MM.1S (cell line): ENCODE measurements at regions not wholly inside any gene's neighbourhood (a gene's known extent, or its start where the extent isn't known, plus 50 kb on each side); places are given as distances from the start of the nearest gene placed in this dataset.
"Not testable (repeated sequence)": the region's sequence is repeated elsewhere in the genome, so short reads cannot be mapped to it uniquely, and the experiment has no call there.

ENCODE experiments used
- DNase-seq: peaks from one replicate; pipeline ENCODE4 v3.0.0-alpha.2; 2015
- H2AFZ ChIP-seq: fragments of 300-600 bp; sonication (generic); 2 replicates; pipeline ENCODE4 v1.6.0; 2016; ENCODE audit warnings: antibody characterized with exemption, low read length
- H3F3A ChIP-seq: fragments of 300-600 bp; sonication (generic); 2 replicates; pipeline ENCODE4 v1.6.1; 2016; ENCODE audit warnings: mild to moderate bottlenecking, antibody characterized with exemption, low read length, moderate library complexity, mixed read lengths; ENCODE audit not compliant: insufficient read depth
- H3K27ac ChIP-seq: fragments of 300-600 bp; sonication (generic); 2 replicates; pipeline ENCODE4 v1.5.1; 2016; ENCODE audit warnings: mild to moderate bottlenecking, low read length
- H3K27me3 ChIP-seq: fragments of 300-600 bp; sonication (generic); replicated peaks from 2 replicates; pipeline ENCODE4 v1.6.0; 2016; ENCODE audit warnings: low read length; ENCODE audit not compliant: insufficient read depth
- H3K36me3 ChIP-seq: fragments of 300-600 bp; sonication (generic); replicated peaks from 2 replicates; pipeline ENCODE4 v1.6.1; 2016; ENCODE audit warnings: mild to moderate bottlenecking, low read length, mixed read lengths; ENCODE audit not compliant: insufficient read depth
- H3K4me1 ChIP-seq: fragments of 300-600 bp; sonication (generic); 2 replicates; pipeline ENCODE4 v1.6.1; 2016; ENCODE audit warnings: low read length, mixed read lengths
- H3K4me2 ChIP-seq: fragments of 300-600 bp; sonication (generic); 2 replicates; pipeline ENCODE4 v1.6.0; 2016; ENCODE audit warnings: low read depth, low read length
- H3K4me3 ChIP-seq: fragments of 300-600 bp; sonication (generic); 2 replicates; pipeline ENCODE4 v1.5.1; 2016; ENCODE audit warnings: low read length, mixed read lengths
- H3K79me2 ChIP-seq: fragments of 300-600 bp; sonication (generic); 2 replicates; pipeline ENCODE4 v1.6.1; 2016; ENCODE audit warnings: mixed run types, low read length, mixed read lengths
- H3K9ac ChIP-seq: fragments of 300-600 bp; sonication (generic); 2 replicates; pipeline ENCODE4 v1.6.1; 2016; ENCODE audit warnings: low read length, mixed read lengths
- H3K9me2 ChIP-seq: fragments of 300-600 bp; sonication (generic); replicated peaks from 2 replicates; pipeline ENCODE4 v1.6.1; 2016; ENCODE audit warnings: mild to moderate bottlenecking, low read length, mixed read lengths; ENCODE audit not compliant: insufficient read depth
- H3K9me3 ChIP-seq: fragments of 300-600 bp; sonication (generic); replicated peaks from 2 replicates; pipeline ENCODE4 v1.6.1; 2016; ENCODE audit warnings: mild to moderate bottlenecking, low read length, mixed read lengths; ENCODE audit not compliant: insufficient read depth
- H4K20me1 ChIP-seq: fragments of 300-600 bp; sonication (generic); 2 replicates; pipeline ENCODE4 v1.6.1; 2016; ENCODE audit warnings: mild to moderate bottlenecking, low read length, moderate library complexity, mixed read lengths; ENCODE audit not compliant: insufficient read depth

DNA sequence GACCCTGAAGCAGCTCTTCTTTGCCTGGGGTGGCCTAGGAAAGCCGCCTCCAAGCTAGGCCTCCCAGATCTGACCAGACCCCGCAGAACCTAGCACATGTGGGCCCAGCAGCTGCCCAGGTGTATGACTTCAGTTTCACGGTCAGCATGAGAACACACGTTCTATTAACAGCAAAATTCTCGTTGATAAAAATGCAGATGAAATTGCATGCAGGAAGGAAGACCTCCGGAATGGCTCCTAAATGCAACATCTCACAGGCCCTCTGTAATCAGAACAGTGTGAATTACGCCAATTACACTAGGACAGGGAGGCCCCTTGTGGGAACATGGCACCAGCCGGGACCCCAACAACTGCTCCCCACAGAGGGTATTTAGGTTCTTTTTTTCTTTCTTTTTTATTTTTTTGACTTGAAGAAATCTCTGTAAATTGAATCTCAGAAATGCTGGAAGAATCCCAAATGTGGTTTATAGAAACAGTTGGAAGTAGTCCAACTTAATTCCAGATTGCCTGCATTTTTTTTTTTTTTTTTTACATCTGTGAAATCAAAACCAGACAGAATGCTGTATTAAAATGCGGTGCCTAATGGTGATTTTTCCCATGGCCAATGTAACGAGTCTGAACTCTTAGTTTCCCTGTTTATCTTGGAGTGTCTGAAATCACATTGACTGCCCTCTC is 185.1 kb downstream of the NPIPB11 start:
- H3K36me3 ChIP-seq, H3K4me3 ChIP-seq, H3F3A ChIP-seq, H3K4me1 ChIP-seq, H3K79me2 ChIP-seq, H3K9me2 ChIP-seq, H2AFZ ChIP-seq, H3K4me2 ChIP-seq, H3K9ac ChIP-seq, H3K27me3 ChIP-seq, H3K9me3 ChIP-seq, DNase-seq, H4K20me1 ChIP-seq, H3K27ac ChIP-seq: not testable (repeated sequence)

DNA sequence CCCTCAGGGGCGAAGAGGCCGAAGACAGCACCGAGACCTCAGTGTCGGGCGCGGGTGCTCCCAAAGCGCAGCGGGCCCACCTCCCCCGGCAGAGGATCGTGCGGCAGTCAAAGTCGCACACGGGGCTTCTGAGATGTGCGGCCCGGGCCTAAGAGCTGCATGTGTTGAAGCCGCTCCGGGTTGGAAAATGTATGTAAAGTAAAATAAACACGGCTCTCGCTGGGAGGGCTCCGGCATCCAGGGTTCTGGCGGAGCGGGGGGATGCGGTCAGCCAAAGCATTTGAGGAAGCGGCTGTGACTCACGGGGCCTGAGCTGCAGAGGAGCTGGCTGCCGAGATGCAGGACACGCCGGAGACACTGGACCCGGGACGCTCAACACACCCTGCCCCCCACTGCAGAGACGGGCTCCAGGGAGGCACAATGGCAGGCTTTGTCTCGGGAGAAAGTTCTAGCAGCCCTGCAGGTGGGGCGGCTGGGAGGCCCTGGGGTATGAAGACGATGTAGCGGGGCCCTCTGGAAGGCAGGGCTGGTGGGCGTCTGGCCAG is 185.8 kb downstream of the NPIPB11 start:
- H3K9me3 ChIP-seq, H3K27ac ChIP-seq, H3F3A ChIP-seq, H3K27me3 ChIP-seq, H3K9ac ChIP-seq, H3K79me2 ChIP-seq, H3K36me3 ChIP-seq, H3K4me1 ChIP-seq, H3K9me2 ChIP-seq, DNase-seq, H3K4me2 ChIP-seq, H3K4me3 ChIP-seq, H4K20me1 ChIP-seq, H2AFZ ChIP-seq: not testable (repeated sequence)

DNA sequence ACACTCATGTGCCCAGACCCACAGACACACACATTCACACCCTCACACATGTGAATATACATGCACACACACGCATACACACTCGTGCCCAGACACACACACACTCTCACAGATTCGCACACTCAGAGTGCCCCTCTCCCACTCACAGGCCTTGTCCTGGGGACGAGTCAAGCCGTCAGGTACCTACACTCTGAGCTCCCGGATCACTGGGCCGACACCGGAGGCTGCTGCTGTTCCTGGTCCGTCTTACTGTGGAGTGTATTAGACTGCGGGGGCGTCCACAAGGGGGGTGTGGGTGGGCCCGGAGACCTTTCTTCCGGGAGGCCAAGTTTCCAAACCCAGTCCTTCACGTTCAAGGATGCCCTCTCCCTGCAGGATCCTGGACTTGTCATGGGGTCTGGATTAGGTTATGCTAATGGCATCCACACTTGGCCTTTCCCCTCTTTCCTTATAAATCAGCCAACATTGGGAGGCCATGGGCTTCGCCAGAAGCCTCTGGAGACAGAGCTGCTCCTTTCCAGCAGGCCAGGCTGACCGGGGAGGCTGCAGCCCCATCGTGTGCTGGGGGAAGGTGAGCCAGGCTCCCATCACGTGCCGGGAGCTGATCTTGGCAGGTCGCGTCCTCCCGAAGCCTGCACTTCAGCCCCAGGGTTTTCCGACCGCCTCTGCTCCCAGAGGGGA is 186.4 kb downstream of the NPIPB11 start:
- not testable (repeated sequence) for H3K4me2 ChIP-seq, H3K36me3 ChIP-seq, H2AFZ ChIP-seq, DNase-seq, H3K79me2 ChIP-seq, H3F3A ChIP-seq, H3K9ac ChIP-seq, H3K4me3 ChIP-seq, H4K20me1 ChIP-seq, H3K4me1 ChIP-seq, H3K9me2 ChIP-seq, H3K27ac ChIP-seq, H3K9me3 ChIP-seq, H3K27me3 ChIP-seq

DNA sequence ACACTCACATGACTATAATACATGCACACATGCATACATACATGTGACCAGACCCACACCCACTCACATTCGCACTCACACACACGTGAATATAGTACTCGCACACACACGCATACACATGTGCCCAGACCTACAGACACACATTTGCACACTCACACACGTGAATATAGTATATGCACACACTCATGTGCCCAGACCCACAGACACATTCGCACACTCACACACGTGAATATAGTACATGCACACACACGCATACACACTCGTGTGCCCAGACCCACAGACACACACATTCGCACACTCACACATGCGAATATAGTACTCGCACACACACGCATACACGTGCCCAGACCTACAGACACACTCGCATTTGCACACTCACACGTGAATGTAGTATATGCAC is 186.9 kb downstream of the NPIPB11 start:
- not testable (repeated sequence) for H3K27me3 ChIP-seq, H3K79me2 ChIP-seq, H3K27ac ChIP-seq, H3K9me2 ChIP-seq, H3K4me2 ChIP-seq, H3K4me3 ChIP-seq, H4K20me1 ChIP-seq, H3K4me1 ChIP-seq, H3F3A ChIP-seq, H2AFZ ChIP-seq, DNase-seq, H3K9ac ChIP-seq, H3K9me3 ChIP-seq, H3K36me3 ChIP-seq

DNA sequence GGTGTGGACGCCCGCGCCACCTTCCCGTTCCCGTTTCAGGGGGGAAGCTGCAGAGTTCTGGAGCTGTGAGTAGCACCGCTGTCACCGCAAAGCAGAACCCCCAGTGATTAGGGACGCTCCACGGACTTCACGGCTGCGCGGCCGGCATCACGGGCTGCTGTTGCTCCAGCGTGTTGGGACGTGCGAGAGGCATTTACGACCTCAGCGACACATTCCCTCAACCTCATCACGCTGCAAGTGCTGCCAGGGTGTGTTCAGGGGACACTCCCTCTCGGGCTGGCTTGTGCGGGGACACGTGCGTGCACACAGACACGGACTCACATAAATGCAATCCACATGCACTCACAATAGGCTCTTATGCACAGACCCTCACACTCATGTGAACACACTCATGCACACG is 187.9 kb downstream of the NPIPB11 start:
- not testable (repeated sequence) for H3K27ac ChIP-seq

DNA sequence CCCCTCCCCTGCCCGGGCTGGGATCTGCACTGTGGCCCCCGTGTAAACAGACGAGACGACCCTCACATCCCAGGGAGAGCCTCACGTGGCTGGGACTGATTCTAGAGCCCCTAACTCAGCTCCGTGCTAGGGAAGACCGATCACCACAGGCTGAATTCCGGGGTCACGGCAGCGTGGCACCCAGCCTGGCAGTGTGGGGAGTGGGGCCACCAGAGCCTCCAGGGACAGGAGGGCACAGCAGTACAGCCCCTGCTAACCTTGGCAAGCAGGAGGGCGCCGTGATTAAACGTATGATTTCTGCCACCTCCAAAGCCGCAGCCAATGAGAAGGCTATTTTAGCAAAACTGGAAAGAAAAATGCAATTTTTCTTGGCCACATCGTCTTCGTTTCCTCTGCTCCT is 188.3 kb downstream of the NPIPB11 start:
- not testable (repeated sequence) for H3K27me3 ChIP-seq, H3F3A ChIP-seq, H3K27ac ChIP-seq, H3K9me3 ChIP-seq, H3K4me2 ChIP-seq, H3K9ac ChIP-seq, H3K36me3 ChIP-seq, H3K9me2 ChIP-seq, DNase-seq, H3K4me3 ChIP-seq, H3K4me1 ChIP-seq, H2AFZ ChIP-seq, H3K79me2 ChIP-seq, H4K20me1 ChIP-seq

More for the DNA sequence above, 187.9 kb downstream of the NPIPB11 start:
- H3K4me3 ChIP-seq, H3K9me2 ChIP-seq, H3K79me2 ChIP-seq, H3K4me2 ChIP-seq, H3K9ac ChIP-seq, H3K9me3 ChIP-seq, DNase-seq, H3K36me3 ChIP-seq, H3K27me3 ChIP-seq, H3F3A ChIP-seq, H4K20me1 ChIP-seq, H2AFZ ChIP-seq, H3K4me1 ChIP-seq: not testable (repeated sequence)

DNA sequence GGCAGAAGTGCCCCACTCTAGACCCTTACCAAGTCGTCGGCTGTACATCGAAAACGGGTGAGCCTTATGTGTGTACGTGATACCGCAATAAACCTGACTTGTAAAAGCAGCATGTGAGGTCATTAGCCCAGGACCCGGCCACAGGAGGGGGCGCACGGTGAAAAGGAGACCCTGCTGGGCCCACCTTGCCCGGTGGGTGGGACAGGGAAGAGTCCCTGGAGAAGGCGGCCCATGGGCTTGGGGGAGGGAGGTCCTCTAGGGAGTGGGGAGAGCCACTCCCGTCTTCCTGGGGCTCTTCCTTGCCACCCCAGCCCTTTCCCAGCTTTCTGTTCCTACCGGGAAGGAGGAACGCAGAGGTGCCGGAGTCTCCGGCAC is 188.8 kb downstream of the NPIPB11 start:
- not testable (repeated sequence) for H3K4me3 ChIP-seq, H3K9me2 ChIP-seq, H3F3A ChIP-seq, H4K20me1 ChIP-seq, H3K9ac ChIP-seq, DNase-seq, H3K4me2 ChIP-seq, H3K79me2 ChIP-seq, H3K36me3 ChIP-seq, H3K27ac ChIP-seq, H3K27me3 ChIP-seq, H2AFZ ChIP-seq, H3K4me1 ChIP-seq, H3K9me3 ChIP-seq

DNA sequence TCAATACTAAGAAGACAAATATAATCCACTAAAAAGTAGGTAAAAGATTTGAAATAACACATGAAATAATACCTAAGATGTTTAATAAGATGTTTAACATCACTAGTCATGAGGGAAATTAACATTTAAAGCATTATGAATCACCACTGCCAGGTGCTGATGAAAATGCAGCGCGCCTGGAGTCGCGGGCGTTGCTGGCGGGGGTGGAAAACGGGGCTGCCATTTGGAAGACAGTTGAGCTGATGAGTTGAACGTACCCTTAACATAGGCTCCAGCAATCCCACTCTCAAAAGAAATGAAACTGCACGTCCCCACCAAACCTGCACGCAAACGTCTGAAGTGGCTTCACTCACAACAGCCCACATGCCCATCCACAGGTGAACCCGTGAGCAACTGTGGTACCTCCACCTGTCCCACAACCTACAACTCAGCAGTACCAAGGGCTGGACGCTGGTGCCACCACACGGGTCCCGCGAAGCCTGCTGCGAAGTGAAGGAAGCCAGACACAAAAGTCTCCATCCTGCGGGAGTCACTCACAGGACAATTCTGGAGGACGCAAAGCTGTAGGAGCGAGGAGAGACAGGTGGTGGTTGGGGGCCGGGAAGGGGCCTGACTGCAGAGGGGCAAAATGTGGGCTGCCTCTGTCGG is 189.3 kb downstream of the NPIPB11 start:
- H3K27ac ChIP-seq, H3K4me2 ChIP-seq, H3K79me2 ChIP-seq, H3K4me1 ChIP-seq, DNase-seq, H3K9me2 ChIP-seq, H4K20me1 ChIP-seq, H3K4me3 ChIP-seq, H3F3A ChIP-seq, H2AFZ ChIP-seq, H3K9ac ChIP-seq, H3K36me3 ChIP-seq, H3K9me3 ChIP-seq, H3K27me3 ChIP-seq: not testable (repeated sequence)
